ENCODE measurements at regions not wholly inside any gene's neighbourhood (a gene's known extent, or its start where the extent isn't known, plus 50 kb on each side); places are given as distances from the start of the nearest gene placed in this dataset.

DNA sequence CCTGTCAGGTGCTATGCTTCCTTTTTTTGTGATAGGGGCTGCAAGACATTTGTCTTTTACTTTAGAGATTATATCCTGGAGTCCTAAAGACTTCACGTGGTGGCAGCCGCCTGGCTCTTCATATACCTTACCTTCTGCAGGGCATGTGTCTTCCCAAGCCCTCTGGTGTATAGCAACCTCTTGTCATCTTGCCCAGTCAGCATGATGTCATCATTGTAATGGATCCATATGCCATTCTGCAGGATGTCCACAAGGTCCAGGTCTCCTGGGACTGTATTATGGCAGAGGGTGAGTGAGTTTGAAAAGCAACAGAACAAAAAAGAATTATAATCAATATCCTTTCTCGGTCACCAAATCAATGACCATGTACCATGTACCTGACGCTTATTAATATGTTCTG lies 82.2 kb upstream of the SCOC start:
- intact Hi-C loops (cut with DNase I; ENCODE audit: low total_unique reads) = no loop called here
- WGBS, 5 donors = 90 to 97% (median 93%) methylated on average over 4 of the region's 4 CpGs

DNA sequence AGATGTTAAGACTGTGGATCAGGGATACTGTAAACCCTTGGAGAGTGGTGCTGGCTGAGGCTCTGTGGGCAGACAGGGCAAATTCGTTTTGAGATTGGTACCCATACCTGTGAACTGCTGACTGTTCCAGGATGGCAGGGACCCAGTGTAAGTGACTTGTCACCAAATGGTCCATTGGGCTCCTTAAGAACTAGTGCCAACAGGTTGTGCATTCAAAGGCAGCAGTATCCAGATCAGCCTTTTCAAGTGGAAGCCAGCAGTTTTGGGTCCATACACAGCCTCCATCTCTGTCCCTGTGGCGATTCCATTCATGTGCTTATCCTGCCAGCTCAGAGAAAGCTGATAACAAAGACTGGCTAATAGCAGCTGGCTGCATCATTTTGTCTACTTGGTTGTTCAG lies 84.0 kb upstream of the SCOC start:
- H3K9me3 ChIP-seq = no peaks in the 10 kb centered on the region
- H3K27ac ChIP-seq = no peak overlapping the region
- H3K36me3 ChIP-seq = no peaks in the 10 kb centered on the region
- no peaks in the 10 kb centered on the region for H3K27me3 ChIP-seq (replicated peaks in 1 of 7)
- intact Hi-C loops (cut with DNase I; ENCODE audit: low total_unique reads) = no loop called here
- H3K4me1 ChIP-seq = no peaks in the 10 kb centered on the region
- no peak for DNase-seq
- TF ChIP-seq, protein P1, sequence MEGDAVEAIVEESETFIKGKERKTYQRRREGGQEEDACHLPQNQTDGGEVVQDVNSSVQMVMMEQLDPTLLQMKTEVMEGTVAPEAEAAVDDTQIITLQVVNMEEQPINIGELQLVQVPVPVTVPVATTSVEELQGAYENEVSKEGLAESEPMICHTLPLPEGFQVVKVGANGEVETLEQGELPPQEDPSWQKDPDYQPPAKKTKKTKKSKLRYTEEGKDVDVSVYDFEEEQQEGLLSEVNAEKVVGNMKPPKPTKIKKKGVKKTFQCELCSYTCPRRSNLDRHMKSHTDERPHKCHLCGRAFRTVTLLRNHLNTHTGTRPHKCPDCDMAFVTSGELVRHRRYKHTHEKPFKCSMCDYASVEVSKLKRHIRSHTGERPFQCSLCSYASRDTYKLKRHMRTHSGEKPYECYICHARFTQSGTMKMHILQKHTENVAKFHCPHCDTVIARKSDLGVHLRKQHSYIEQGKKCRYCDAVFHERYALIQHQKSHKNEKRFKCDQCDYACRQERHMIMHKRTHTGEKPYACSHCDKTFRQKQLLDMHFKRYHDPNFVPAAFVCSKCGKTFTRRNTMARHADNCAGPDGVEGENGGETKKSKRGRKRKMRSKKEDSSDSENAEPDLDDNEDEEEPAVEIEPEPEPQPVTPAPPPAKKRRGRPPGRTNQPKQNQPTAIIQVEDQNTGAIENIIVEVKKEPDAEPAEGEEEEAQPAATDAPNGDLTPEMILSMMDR (IDR thresholded peaks at IDR 0.05 in 8 of 11, conservative IDR thresholded peaks at IDR 0.05 in 3 of 11) = no peak
- no peak for TF ChIP-seq POLR2AphosphoS5 (IDR thresholded peaks at IDR 0.05)
- TF ChIP-seq POLR2A (IDR thresholded peaks at IDR 0.05) = no peak
- no peak overlapping the region for H3K4me3 ChIP-seq
- 68 to 92% (median 78%) methylated on average over 2 of the region's 2 CpGs for WGBS, 5 donors

More for the DNA sequence above, 82.2 kb upstream of the SCOC start:
- H3K27me3 ChIP-seq (replicated peaks in 1 of 7) = no peaks in the 10 kb centered on the region
- no peak overlapping the region for H3K4me3 ChIP-seq
- H3K27ac ChIP-seq = no peak overlapping the region
- TF ChIP-seq POLR2AphosphoS5 (IDR thresholded peaks at IDR 0.05) (no peak), POLR2A (IDR thresholded peaks at IDR 0.05) (no peak)
- TF ChIP-seq, protein P1 (IDR thresholded peaks at IDR 0.05 in 8 of 11, conservative IDR thresholded peaks at IDR 0.05 in 3 of 11) = no peak
- no peaks in the 10 kb centered on the region for H3K9me3 ChIP-seq
- no peaks in the 10 kb centered on the region for H3K36me3 ChIP-seq
- H3K4me1 ChIP-seq = no peaks in the 10 kb centered on the region
- DNase-seq = no peak

DNA sequence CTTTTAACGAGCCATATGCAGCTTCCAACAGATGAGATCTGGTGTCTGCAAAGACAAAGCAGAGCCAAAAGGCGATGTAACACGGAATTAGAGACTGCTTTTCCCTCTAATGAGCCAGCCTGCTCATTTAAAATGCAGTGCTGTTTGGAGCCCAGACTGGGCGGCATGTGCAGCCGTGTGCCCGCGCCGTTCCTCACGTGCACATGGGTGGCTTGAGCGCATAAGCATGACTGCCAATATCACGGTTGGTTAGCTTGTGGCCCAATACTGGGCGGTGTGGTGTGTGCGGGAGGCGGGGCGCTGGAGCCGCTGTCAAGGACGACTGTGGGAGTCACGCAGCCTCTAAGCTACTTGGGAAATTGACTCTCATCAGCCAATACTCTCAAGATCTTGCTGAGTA lies 87.0 kb upstream of the SCOC start:
- Histone ChIP-seq H3K36me3 (no peaks in the 10 kb centered on the region), H3K27ac (no peak overlapping the region), H3K9me3 (no peaks in the 10 kb centered on the region), H3K4me3 (no peak overlapping the region), H3K4me1 (no peaks in the 10 kb centered on the region), H3K27me3 (replicated peaks in 1 of 7) (peaks cover 0 to 8% (median 0%) of the 10 kb centered on the region in 7 donors)
- intact Hi-C loops (cut with DNase I; ENCODE audit: low total_unique reads) = no loop called here
- TF ChIP-seq POLR2AphosphoS5 (IDR thresholded peaks at IDR 0.05) (no peak), POLR2A (IDR thresholded peaks at IDR 0.05) (no peak)
- TF ChIP-seq, protein P1 (IDR thresholded peaks at IDR 0.05 in 8 of 11, conservative IDR thresholded peaks at IDR 0.05 in 3 of 11) = no peak
- DNase-seq = no peak
- WGBS, 5 donors = 85 to 92% (median 91%) methylated on average over 17 to 18 of the region's 18 CpGs

DNA sequence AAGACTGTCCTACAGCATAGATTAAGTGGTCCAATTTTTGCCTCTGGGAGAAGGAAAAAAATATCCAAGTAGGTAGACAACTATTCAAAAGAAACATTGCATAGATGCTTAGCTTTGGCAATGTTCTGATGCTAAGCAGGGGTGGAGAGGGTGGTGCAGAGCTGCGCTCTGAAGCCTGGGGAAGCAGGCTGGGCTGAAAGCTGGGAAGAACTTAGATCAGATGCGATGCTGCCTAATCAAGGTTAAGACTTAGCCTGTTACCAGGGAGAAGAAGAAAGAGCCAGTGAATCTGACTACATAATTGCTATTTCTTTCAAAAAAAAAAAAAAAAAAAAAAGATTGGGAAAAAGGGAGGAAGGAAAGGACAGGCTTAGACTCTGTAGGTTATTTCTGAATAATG lies 89.0 kb upstream of the SCOC start:
- intact Hi-C loops (cut with DNase I; ENCODE audit: low total_unique reads) = no loop called here
- Histone ChIP-seq H3K9me3 (no peaks in the 10 kb centered on the region), H3K36me3 (no peaks in the 10 kb centered on the region), H3K4me1 (no peaks in the 10 kb centered on the region), H3K27me3 (replicated peaks in 1 of 7) (peaks cover 0 to 15% (median 0%) of the 10 kb centered on the region in 7 donors), H3K4me3 (no peak overlapping the region), H3K27ac (no peak overlapping the region)
- TF ChIP-seq POLR2AphosphoS5 (IDR thresholded peaks at IDR 0.05) = no peak
- TF ChIP-seq, protein P1 (IDR thresholded peaks at IDR 0.05 in 8 of 11, conservative IDR thresholded peaks at IDR 0.05 in 3 of 11) = no peak
- TF ChIP-seq POLR2A (IDR thresholded peaks at IDR 0.05) = no peak
- DNase-seq = no peak
- 88 to 100% (median 92%) methylated on average over 2 of the region's 2 CpGs for WGBS, 5 donors
